ENCODE measurements at regions not wholly inside any gene's neighbourhood (a gene's known extent, or its start where the extent isn't known, plus 50 kb on each side); places are given as distances from the start of the nearest gene placed in this dataset.

- Histone ChIP-seq H2AFZ (ENCODE audit: low read length) (no peak overlapping the region), H3K27me3 (ENCODE audit: insufficient read depth, low read length) (no peaks in the 10 kb centered on the region), H3K9me3 (ENCODE audit: low read length) (no peaks in the 10 kb centered on the region), H3K4me3 (ENCODE audit: low read depth, low read length, poor library complexity, severe bottlenecking) (no peak overlapping the region), H3F3A (ENCODE audit: insufficient read depth, low read length) (no peaks in the 10 kb centered on the region), H3K4me1 (ENCODE audit: insufficient read depth, low read length, severe bottlenecking) (no peaks in the 10 kb centered on the region), H3K9me2 (ENCODE audit: low read depth, low read length) (no peaks in the 10 kb centered on the region), H3K27ac (ENCODE audit: low read depth, low read length, poor library complexity, severe bottlenecking) (no peak overlapping the region), H3K9ac (ENCODE audit: low read length) (no peak overlapping the region), H4K20me1 (ENCODE audit: insufficient read depth, low read length) (no peaks in the 10 kb centered on the region), H3K79me2 (ENCODE audit: insufficient read depth, low read length) (no peaks in the 10 kb centered on the region), H3K4me2 (ENCODE audit: low read length) (no peak overlapping the region), H3K36me3 (ENCODE audit: insufficient read depth, low read length) (no peaks in the 10 kb centered on the region)
- no peak for TF ChIP-seq CTCF (IDR thresholded peaks at IDR 0.05; ENCODE audit: low read length)
- no peak for TF ChIP-seq EZH2 (IDR thresholded peaks at IDR 0.05; ENCODE audit: borderline replicate concordance, low read length)
These were observed 428.6 kb upstream of the AMOT start for GRCh38 chrX:113269203-113269602.

- H3K4me2 ChIP-seq (ENCODE audit: low read length): no peak overlapping the region
- no peaks in the 10 kb centered on the region for H3K79me2 ChIP-seq (ENCODE audit: insufficient read depth, low read length)
- no peak for TF ChIP-seq EZH2 (IDR thresholded peaks at IDR 0.05; ENCODE audit: borderline replicate concordance, low read length)
- no peak for TF ChIP-seq CTCF (IDR thresholded peaks at IDR 0.05; ENCODE audit: low read length)
- H3K9me3 ChIP-seq (ENCODE audit: low read length): no peaks in the 10 kb centered on the region
- no peaks in the 10 kb centered on the region for H3K4me1 ChIP-seq (ENCODE audit: insufficient read depth, low read length, severe bottlenecking)
- no peaks in the 10 kb centered on the region for H3K9me2 ChIP-seq (ENCODE audit: low read depth, low read length)
- no peak overlapping the region for H3K9ac ChIP-seq (ENCODE audit: low read length)
- no peak overlapping the region for H2AFZ ChIP-seq (ENCODE audit: low read length)
- H3K4me3 ChIP-seq (ENCODE audit: low read depth, low read length, poor library complexity, severe bottlenecking): no peak overlapping the region
- H3K36me3 ChIP-seq (ENCODE audit: insufficient read depth, low read length): no peaks in the 10 kb centered on the region
- no peaks in the 10 kb centered on the region for H3K27me3 ChIP-seq (ENCODE audit: insufficient read depth, low read length)
- no peak overlapping the region for H3K27ac ChIP-seq (ENCODE audit: low read depth, low read length, poor library complexity, severe bottlenecking)
- H4K20me1 ChIP-seq (ENCODE audit: insufficient read depth, low read length): no peaks in the 10 kb centered on the region
- no peaks in the 10 kb centered on the region for H3F3A ChIP-seq (ENCODE audit: insufficient read depth, low read length)
These were observed 419.8 kb upstream of the AMOT start for GRCh38 chrX:113260474-113260873.

DNA sequence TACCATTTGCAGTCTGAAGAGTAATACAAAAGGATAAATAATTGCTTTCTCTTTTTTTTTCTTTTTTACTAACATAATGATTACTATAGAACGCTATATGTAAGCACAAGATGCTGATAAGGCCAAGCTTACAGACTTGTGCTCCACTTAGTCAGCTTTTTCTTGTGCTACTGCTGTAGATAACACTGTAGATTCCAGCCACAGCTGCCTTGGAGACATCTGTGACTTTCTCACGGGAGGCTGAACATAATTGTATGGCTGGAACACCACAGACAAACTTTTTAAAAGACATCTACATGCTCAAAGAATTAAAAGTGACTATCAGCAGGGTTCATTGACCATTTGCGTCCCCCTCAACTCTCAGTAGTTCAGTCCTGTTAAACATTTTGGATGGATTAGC lies 381.7 kb upstream of the AMOT start:
- no peaks in the 10 kb centered on the region for H3K36me3 ChIP-seq (ENCODE audit: insufficient read depth, low read length)
- no peaks in the 10 kb centered on the region for H3K79me2 ChIP-seq (ENCODE audit: insufficient read depth, low read length)
- no peaks in the 10 kb centered on the region for H4K20me1 ChIP-seq (ENCODE audit: insufficient read depth, low read length)
- no peaks in the 10 kb centered on the region for H3K27me3 ChIP-seq (ENCODE audit: insufficient read depth, low read length)
- H3K27ac ChIP-seq (ENCODE audit: low read depth, low read length, poor library complexity, severe bottlenecking): no peak overlapping the region
- TF ChIP-seq CTCF (IDR thresholded peaks at IDR 0.05; ENCODE audit: low read length): no peak
- no peak for TF ChIP-seq EZH2 (IDR thresholded peaks at IDR 0.05; ENCODE audit: borderline replicate concordance, low read length)
- H2AFZ ChIP-seq (ENCODE audit: low read length): no peak overlapping the region
- no peaks in the 10 kb centered on the region for H3K4me1 ChIP-seq (ENCODE audit: insufficient read depth, low read length, severe bottlenecking)
- H3K4me2 ChIP-seq (ENCODE audit: low read length): no peak overlapping the region
- no peaks in the 10 kb centered on the region for H3K9me3 ChIP-seq (ENCODE audit: low read length)
- H3K9me2 ChIP-seq (ENCODE audit: low read depth, low read length): no peaks in the 10 kb centered on the region
- no peaks in the 10 kb centered on the region for H3F3A ChIP-seq (ENCODE audit: insufficient read depth, low read length)
- H3K9ac ChIP-seq (ENCODE audit: low read length): no peak overlapping the region
- no peak overlapping the region for H3K4me3 ChIP-seq (ENCODE audit: low read depth, low read length, poor library complexity, severe bottlenecking)

Data from OCI-LY1 (cell line).